Muscle of leg (tissue), 3 donors: ENCODE measurements at regions not wholly inside any gene's neighbourhood (a gene's known extent, or its start where the extent isn't known, plus 50 kb on each side); places are given as distances from the start of the nearest gene placed in this dataset.

Source experiments
- DNase-seq: peaks from one replicate; pipeline ENCODE4 v3.0.0; 2013
- H3K27ac ChIP-seq: one replicate; pipeline ENCODE4 v1.5.1; 2013; ENCODE audit warnings: mild to moderate bottlenecking, low read length, control low read depth
- H3K27me3 ChIP-seq: one replicate; pipeline ENCODE4 v1.6.1; 2013; ENCODE audit warnings: low read length; ENCODE audit not compliant: control insufficient read depth, insufficient read depth
- H3K36me3 ChIP-seq: one replicate; pipeline ENCODE4 v1.6.1; 2013; ENCODE audit warnings: low read length; ENCODE audit not compliant: control insufficient read depth, insufficient read depth
- H3K4me1 ChIP-seq: one replicate; pipeline ENCODE4 v1.6.1; 2013; ENCODE audit warnings: low read length; ENCODE audit not compliant: control insufficient read depth, insufficient read depth
- H3K4me3 ChIP-seq: one replicate; pipeline ENCODE4 v1.5.1; 2013; ENCODE audit warnings: low read length, control low read depth
- H3K9me3 ChIP-seq: replicated peaks from 2 replicates; pipeline ENCODE4 v1.6.1; 2013; ENCODE audit warnings: low read depth, low read length; ENCODE audit not compliant: control insufficient read depth
- WGBS: methylation state at CpG from one replicate; pipeline ENCODE4 v1.1.5; 2013; ENCODE audit warnings: missing lambda C conversion rate; ENCODE audit not compliant: insufficient coverage; 5-methylcytosine and 5-hydroxymethylcytosine counted together

- Histone ChIP-seq H3K4me1 (no peaks in the 10 kb centered on the region), H3K4me3 (no peak overlapping the region), H3K36me3 (no peaks in the 10 kb centered on the region), H3K9me3 (no peaks in the 10 kb centered on the region), H3K27me3 (no peaks in the 10 kb centered on the region), H3K27ac (no peak overlapping the region)
- no CpG with 5 or more reads among the region's 5 CpGs for WGBS
- peak; percentile 2 for DNase-seq
Measured at GRCh38 chr7:124318721-124319450, 286.0 kb upstream of the TMEM229A start.

- Histone ChIP-seq H3K36me3 (no peaks in the 10 kb centered on the region), H3K4me3 (no peak overlapping the region), H3K27me3 (no peaks in the 10 kb centered on the region), H3K4me1 (no peaks in the 10 kb centered on the region), H3K9me3 (no peaks in the 10 kb centered on the region), H3K27ac (no peak overlapping the region)
- no peak for DNase-seq
Measured at GRCh38 chr7:124310934-124311390, 278.1 kb upstream of the TMEM229A start.

- no peaks in the 10 kb centered on the region for H3K4me1 ChIP-seq
- H3K36me3 ChIP-seq, result no peaks in the 10 kb centered on the region
- no peaks in the 10 kb centered on the region for H3K27me3 ChIP-seq
- no peaks in the 10 kb centered on the region for H3K9me3 ChIP-seq
- no peak for DNase-seq
- H3K27ac ChIP-seq, result no peak overlapping the region
- no peak overlapping the region for H3K4me3 ChIP-seq
Measured at GRCh38 chr7:124308384-124308783, 275.5 kb upstream of the TMEM229A start.

- Histone ChIP-seq H3K4me3 (no peak overlapping the region), H3K27me3 (no peaks in the 10 kb centered on the region), H3K27ac (no peak overlapping the region), H3K9me3 (no peaks in the 10 kb centered on the region), H3K4me1 (no peaks in the 10 kb centered on the region), H3K36me3 (no peaks in the 10 kb centered on the region)
- DNase-seq, result no peak
- WGBS, result no CpG with 5 or more reads among the region's 1 CpG
Measured at GRCh38 chr7:124295289-124295688, 262.4 kb upstream of the TMEM229A start.

- H3K27ac ChIP-seq, result no peak overlapping the region
- no peak overlapping the region for H3K4me3 ChIP-seq
- no peaks in the 10 kb centered on the region for H3K27me3 ChIP-seq
- H3K4me1 ChIP-seq, result no peaks in the 10 kb centered on the region
- no peaks in the 10 kb centered on the region for H3K9me3 ChIP-seq
- DNase-seq, result no peak
- WGBS, result no CpG with 5 or more reads among the region's 1 CpG
- no peaks in the 10 kb centered on the region for H3K36me3 ChIP-seq
Measured at GRCh38 chr7:124284937-124285336, 252.1 kb upstream of the TMEM229A start.

GRCh38 chr7:124276005-124276622 lies 243.2 kb upstream of the TMEM229A start:
- H3K4me3 ChIP-seq, result no peak overlapping the region
- no peaks in the 10 kb centered on the region for H3K9me3 ChIP-seq
- WGBS, result 32% methylated on average over 2 of the region's 3 CpGs
- H3K27me3 ChIP-seq, result no peaks in the 10 kb centered on the region
- H3K36me3 ChIP-seq, result no peaks in the 10 kb centered on the region
- DNase-seq, result no peak
- no peak overlapping the region for H3K27ac ChIP-seq
- no peaks in the 10 kb centered on the region for H3K4me1 ChIP-seq

- WGBS, result no CpG with 5 or more reads among the region's 3 CpGs
- Histone ChIP-seq H3K4me1 (no peaks in the 10 kb centered on the region), H3K27ac (no peak overlapping the region), H3K27me3 (no peaks in the 10 kb centered on the region), H3K4me3 (no peak overlapping the region), H3K36me3 (no peaks in the 10 kb centered on the region), H3K9me3 (no peaks in the 10 kb centered on the region)
- DNase-seq, result no peak
Measured at GRCh38 chr7:124275411-124275810, 242.5 kb upstream of the TMEM229A start.

- H3K4me1 ChIP-seq, result no peaks in the 10 kb centered on the region
- H3K27me3 ChIP-seq, result no peaks in the 10 kb centered on the region
- no peak overlapping the region for H3K4me3 ChIP-seq
- H3K27ac ChIP-seq, result no peak overlapping the region
- no peaks in the 10 kb centered on the region for H3K36me3 ChIP-seq
- H3K9me3 ChIP-seq, result no peaks in the 10 kb centered on the region
- DNase-seq, result no peak
Measured at GRCh38 chr7:124269774-124270173, 236.9 kb upstream of the TMEM229A start.

GRCh38 chr7:124267154-124267553 lies 234.3 kb upstream of the TMEM229A start:
- no CpG with 5 or more reads among the region's 2 CpGs for WGBS
- Histone ChIP-seq H3K4me3 (no peak overlapping the region), H3K4me1 (no peaks in the 10 kb centered on the region), H3K27me3 (no peaks in the 10 kb centered on the region), H3K36me3 (no peaks in the 10 kb centered on the region), H3K27ac (no peak overlapping the region), H3K9me3 (no peaks in the 10 kb centered on the region)
- no peak for DNase-seq

GRCh38 chr7:124263232-124263827 lies 230.5 kb upstream of the TMEM229A start:
- no peaks in the 10 kb centered on the region for H3K36me3 ChIP-seq
- H3K4me1 ChIP-seq, result no peaks in the 10 kb centered on the region
- no peak for DNase-seq
- no peak overlapping the region for H3K4me3 ChIP-seq
- no peaks in the 10 kb centered on the region for H3K27me3 ChIP-seq
- H3K27ac ChIP-seq, result no peak overlapping the region
- WGBS, result no CpG with 5 or more reads among the region's 4 CpGs
- no peaks in the 10 kb centered on the region for H3K9me3 ChIP-seq
